ENCODE measurements at regions not wholly inside any gene's neighbourhood (a gene's known extent, or its start where the extent isn't known, plus 50 kb on each side); places are given as distances from the start of the nearest gene placed in this dataset.

DNA sequence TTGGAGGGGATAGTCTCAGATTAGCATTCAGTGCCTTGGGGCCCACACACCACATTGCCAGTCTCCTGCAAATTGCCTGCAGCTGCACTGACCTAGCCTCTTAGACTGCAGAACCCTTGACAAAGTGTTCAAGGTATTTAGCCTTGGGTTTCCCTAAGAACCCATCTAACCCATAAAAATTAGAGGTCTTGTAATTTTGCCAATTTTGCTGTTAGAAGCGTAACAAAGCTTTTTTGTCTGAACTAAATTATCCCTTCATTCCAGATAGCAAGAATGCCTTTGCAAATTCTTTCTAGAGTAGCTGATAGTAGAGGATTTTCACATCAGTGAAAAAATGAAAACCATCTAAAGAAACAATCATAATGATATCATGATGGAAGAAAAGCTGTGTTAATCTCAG, 74.0 kb upstream of the CCNG1 start:
- Histone ChIP-seq H3K36me3 (ENCODE audit: insufficient read depth, low read length) (no peaks in the 10 kb centered on the region), H3K4me3 (ENCODE audit: low read depth in 1 of 2, low read length in 2 of 2) (no peak overlapping the region), H3K4me1 (ENCODE audit: insufficient read depth, low read length) (peaks cover 2% of the 10 kb centered on the region; the same call in 1 of the 2 replicates), H2AFZ (ENCODE audit: low read depth, low read length) (no peak overlapping the region), H3K9ac (ENCODE audit: low read depth, low read length) (no peak overlapping the region), H3K79me2 (ENCODE audit: insufficient read depth, low read length) (no peaks in the 10 kb centered on the region), H3K9me3 (ENCODE audit: insufficient read depth, low read length, severe bottlenecking) (peaks cover 13% of the 10 kb centered on the region), H3K27me3 (ENCODE audit: insufficient read depth, low read length, poor library complexity) (no peaks in the 10 kb centered on the region), H3K27ac (ENCODE audit: low read length) (no peak overlapping the region), H4K20me1 (ENCODE audit: insufficient read depth, low read length) (no peaks in the 10 kb centered on the region), H3K4me2 (ENCODE audit: insufficient read depth, low read length) (no peak overlapping the region)
- no peak for ATAC-seq (ENCODE audit: insufficient read depth, low read depth)
- DNase-seq: no peak
- TF ChIP-seq EZH2 (IDR thresholded peaks at IDR 0.05; ENCODE audit: borderline replicate concordance, low read depth, low read length, severe bottlenecking): no peak
- TF ChIP-seq CTCF (IDR thresholded peaks at IDR 0.05; ENCODE audit: borderline replicate concordance, extremely low read depth, low read length, poor library complexity, severe bottlenecking): no peak

GRCh38 chr5:163366757-163367156, 70.6 kb upstream of the CCNG1 start:
- no peak for TF ChIP-seq EZH2 (IDR thresholded peaks at IDR 0.05; ENCODE audit: borderline replicate concordance, low read depth, low read length, severe bottlenecking)
- H3K36me3 ChIP-seq (ENCODE audit: insufficient read depth, low read length): no peaks in the 10 kb centered on the region
- ATAC-seq (ENCODE audit: insufficient read depth, low read depth) (no peak), DNase-seq (no peak)
- H2AFZ ChIP-seq (ENCODE audit: low read depth, low read length): no peak overlapping the region
- H3K79me2 ChIP-seq (ENCODE audit: insufficient read depth, low read length): no peaks in the 10 kb centered on the region
- H3K4me3 ChIP-seq (ENCODE audit: low read depth in 1 of 2, low read length in 2 of 2): no peak overlapping the region
- H3K9ac ChIP-seq (ENCODE audit: low read depth, low read length): no peak overlapping the region
- H3K4me1 ChIP-seq (ENCODE audit: insufficient read depth, low read length): no peaks in the 10 kb centered on the region
- H3K27me3 ChIP-seq (ENCODE audit: insufficient read depth, low read length, poor library complexity): peaks cover 5% of the 10 kb centered on the region
- H4K20me1 ChIP-seq (ENCODE audit: insufficient read depth, low read length): no peaks in the 10 kb centered on the region
- no peak overlapping the region for H3K4me2 ChIP-seq (ENCODE audit: insufficient read depth, low read length)
- H3K27ac ChIP-seq (ENCODE audit: low read length): no peak overlapping the region
- peaks cover 13% of the 10 kb centered on the region for H3K9me3 ChIP-seq (ENCODE audit: insufficient read depth, low read length, severe bottlenecking)

DNA sequence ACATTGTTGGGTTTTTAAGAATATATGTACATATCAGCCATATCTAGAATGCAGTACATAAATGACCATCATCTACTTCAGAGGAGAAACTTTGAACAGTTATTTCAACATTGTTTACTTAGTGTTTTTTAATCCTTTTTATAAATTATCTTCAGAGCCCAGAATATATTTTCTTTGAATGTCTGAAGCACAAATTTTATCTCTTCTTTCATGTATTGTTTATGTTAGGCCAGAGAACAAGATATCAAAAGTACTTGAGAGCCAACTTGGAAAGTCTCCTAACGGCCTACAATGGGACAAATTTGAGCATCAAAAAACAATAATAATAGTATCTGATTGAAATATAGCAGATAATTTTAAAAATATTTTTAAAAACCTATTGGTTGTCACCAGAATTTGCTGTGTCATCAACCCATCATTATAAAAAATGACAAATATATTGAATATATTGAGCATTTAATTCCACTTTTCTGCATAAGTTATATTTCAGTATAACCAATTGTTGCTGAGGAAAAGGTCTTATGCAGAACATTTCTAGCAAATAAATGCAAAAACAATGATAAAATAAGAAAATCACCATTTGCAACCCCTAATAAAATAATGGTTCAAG, 67.5 kb upstream of the CCNG1 start:
- TF ChIP-seq EZH2 (IDR thresholded peaks at IDR 0.05; ENCODE audit: borderline replicate concordance, low read depth, low read length, severe bottlenecking) (no peak), CTCF (IDR thresholded peaks at IDR 0.05; ENCODE audit: borderline replicate concordance, extremely low read depth, low read length, poor library complexity, severe bottlenecking) (no peak)
- no peaks in the 10 kb centered on the region for H3K79me2 ChIP-seq (ENCODE audit: insufficient read depth, low read length)
- H3K27me3 ChIP-seq (ENCODE audit: insufficient read depth, low read length, poor library complexity): peaks cover 5% of the 10 kb centered on the region
- H3K9me3 ChIP-seq (ENCODE audit: insufficient read depth, low read length, severe bottlenecking): peaks cover 5% of the 10 kb centered on the region
- no peaks in the 10 kb centered on the region for H3K4me1 ChIP-seq (ENCODE audit: insufficient read depth, low read length)
- no peak overlapping the region for H3K27ac ChIP-seq (ENCODE audit: low read length)
- no peak overlapping the region for H2AFZ ChIP-seq (ENCODE audit: low read depth, low read length)
- no peak overlapping the region for H3K4me2 ChIP-seq (ENCODE audit: insufficient read depth, low read length)
- H4K20me1 ChIP-seq (ENCODE audit: insufficient read depth, low read length): no peaks in the 10 kb centered on the region
- no peak for ATAC-seq (ENCODE audit: insufficient read depth, low read depth)
- no peak overlapping the region for H3K4me3 ChIP-seq (ENCODE audit: low read depth in 1 of 2, low read length in 2 of 2)
- no peak overlapping the region for H3K9ac ChIP-seq (ENCODE audit: low read depth, low read length)
- no peaks in the 10 kb centered on the region for H3K36me3 ChIP-seq (ENCODE audit: insufficient read depth, low read length)
- no peak for DNase-seq

DNA sequence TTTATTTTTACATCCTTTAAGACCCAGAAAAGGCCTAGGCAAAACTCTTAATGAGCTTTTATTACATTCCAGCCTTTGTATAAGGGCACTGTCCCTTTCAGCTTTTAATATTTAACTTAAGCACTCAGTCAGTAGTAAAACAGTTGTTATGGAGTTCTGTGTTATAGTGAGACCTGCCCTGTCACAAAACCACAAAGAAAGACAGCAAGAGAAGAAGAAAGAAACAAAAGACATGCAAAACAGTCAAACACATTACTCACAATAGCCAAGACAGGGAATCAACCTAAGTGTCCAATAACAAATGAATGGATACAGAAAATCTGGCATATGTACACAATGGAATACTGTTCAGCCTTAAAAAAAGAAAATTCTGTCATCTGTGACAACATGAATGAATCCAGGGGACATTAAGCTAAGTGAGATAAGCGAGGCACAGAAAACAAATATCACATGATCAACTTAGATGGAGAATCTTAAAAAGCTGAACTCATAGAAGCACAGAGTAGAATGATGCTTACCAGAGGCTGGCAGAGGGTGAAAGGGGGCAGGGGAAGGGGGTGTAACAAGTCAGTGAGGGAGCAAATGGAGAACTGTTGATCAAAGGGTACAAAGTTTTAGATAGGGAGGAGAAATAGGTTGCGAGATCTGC, 63.8 kb upstream of the CCNG1 start:
- H3K36me3 ChIP-seq (ENCODE audit: insufficient read depth, low read length): no peaks in the 10 kb centered on the region
- TF ChIP-seq CTCF (IDR thresholded peaks at IDR 0.05; ENCODE audit: borderline replicate concordance, extremely low read depth, low read length, poor library complexity, severe bottlenecking) (no peak), EZH2 (IDR thresholded peaks at IDR 0.05; ENCODE audit: borderline replicate concordance, low read depth, low read length, severe bottlenecking) (no peak)
- no peak overlapping the region for H3K4me3 ChIP-seq (ENCODE audit: low read depth in 1 of 2, low read length in 2 of 2)
- no peaks in the 10 kb centered on the region for H4K20me1 ChIP-seq (ENCODE audit: insufficient read depth, low read length)
- no peak for DNase-seq
- no peaks in the 10 kb centered on the region for H3K9me3 ChIP-seq (ENCODE audit: insufficient read depth, low read length, severe bottlenecking)
- H3K27ac ChIP-seq (ENCODE audit: low read length): no peak overlapping the region
- H3K9ac ChIP-seq (ENCODE audit: low read depth, low read length): no peak overlapping the region
- no peak overlapping the region for H3K4me2 ChIP-seq (ENCODE audit: insufficient read depth, low read length)
- no peak overlapping the region for H2AFZ ChIP-seq (ENCODE audit: low read depth, low read length)
- peaks cover 5% of the 10 kb centered on the region for H3K27me3 ChIP-seq (ENCODE audit: insufficient read depth, low read length, poor library complexity)
- ATAC-seq (ENCODE audit: insufficient read depth, low read depth): no peak
- H3K4me1 ChIP-seq (ENCODE audit: insufficient read depth, low read length): no peaks in the 10 kb centered on the region
- H3K79me2 ChIP-seq (ENCODE audit: insufficient read depth, low read length): no peaks in the 10 kb centered on the region

Data from DND-41 (cell line).